Gastroesophageal sphincter (tissue), 4 donors: ENCODE measurements at regions not wholly inside any gene's neighbourhood (a gene's known extent, or its start where the extent isn't known, plus 50 kb on each side); places are given as distances from the start of the nearest gene placed in this dataset.

Experiments used
- ATAC-seq: fragments of 150-250 bp; one replicate; pipeline ENCODE4 v1.9.1; 2016; ENCODE audit warnings: mild to moderate bottlenecking, moderate library complexity
- H3K27ac ChIP-seq, 4 donors: fragments of 200-600 bp; sonication (generic) in 3 of 4; 1 replicate in 3 of 4; 2 replicates in 1 of 4; pipeline ENCODE4 v1.5.1; 2016 to 2019
- H3K27me3 ChIP-seq: fragments of 200-600 bp; sonication (generic); one replicate; pipeline ENCODE4 v1.5.1; 2019
- H3K36me3 ChIP-seq, 2 donors: fragments of 200-600 bp; sonication (generic); one replicate each; pipeline ENCODE4 v1.5.1; 2019; ENCODE audit warnings: control low read depth in 1 of 2
- H3K4me1 ChIP-seq, 3 donors: fragments of 200-600 bp; sonication (generic); 1 replicate in 2 of 3; 2 replicates in 1 of 3; pipeline ENCODE4 v1.5.1; 2016 to 2019; ENCODE audit warnings: control low read depth in 2 of 3
- H3K4me3 ChIP-seq, 2 donors: fragments of 200-600 bp; sonication (generic); one replicate each; pipeline ENCODE4 v1.5.1; 2019; ENCODE audit warnings: mild to moderate bottlenecking in 1 of 2, moderate library complexity in 1 of 2
- H3K9me3 ChIP-seq, 3 donors: fragments of 200-600 bp; sonication (generic); one replicate each; pipeline ENCODE4 v1.5.1; 2017 to 2019; ENCODE audit warnings: control low read depth in 2 of 3
- CTCF ChIP-seq, 4 experiments: fragments of 200-600 bp in 2 of 4; fragments of 450-650 bp in 2 of 4; sonication (generic) in 1 of 4; IDR thresholded peaks; one replicate each; pipeline ENCODE4 v1.5.1; 2017 to 2019; ENCODE audit warnings: antibody characterized with exemption in 4 of 4, mild to moderate bottlenecking in 2 of 4, moderate library complexity in 2 of 4
- EP300 ChIP-seq: sonication (generic); formaldehyde crosslinking; IDR thresholded peaks from one replicate; pipeline ENCODE4 v1.6.1; 2017; ENCODE audit warnings: antibody characterized with exemption, mild to moderate bottlenecking
- POLR2A ChIP-seq, 2 donors: fragments of 450-650 bp; IDR thresholded peaks; one replicate each; pipeline ENCODE4 v1.6.1; 2017; ENCODE audit warnings: antibody characterized with exemption in 2 of 2, mild to moderate bottlenecking in 2 of 2, moderate library complexity in 1 of 2
- POLR2AphosphoS5 ChIP-seq: sonication (generic); formaldehyde crosslinking; IDR thresholded peaks from one replicate; pipeline ENCODE4 v1.6.1; 2017; ENCODE audit warnings: antibody characterized with exemption
- WGBS, 2 donors: methylation state at CpG; one replicate each; pipeline ENCODE4 v1.1.5; 2018; ENCODE audit warnings: low coverage in 1 of 2; 5-methylcytosine and 5-hydroxymethylcytosine counted together

GRCh38 chr20:48159145-48160008, 374.1 kb upstream of the SULF2 start:
- peaks cover 0 to 7% (median 0%) of the 10 kb centered on the region in 3 donors for H3K9me3 ChIP-seq
- H3K4me3 ChIP-seq, result no peak overlapping the region
- 68 to 69% methylated on average over 10 to 11 of the region's 11 CpGs for WGBS, 2 donors
- H3K4me1 ChIP-seq, result no peaks in the 10 kb centered on the region
- H3K27me3 ChIP-seq, result no peaks in the 10 kb centered on the region
- H3K27ac ChIP-seq, result no peak overlapping the region
- no peaks in the 10 kb centered on the region for H3K36me3 ChIP-seq
- no peak for ATAC-seq
- TF ChIP-seq POLR2A (IDR thresholded peaks at IDR 0.05), result no peak
- no peak for TF ChIP-seq POLR2AphosphoS5
- TF ChIP-seq CTCF (IDR thresholded peaks at IDR 0.05), result no peak
- no peak for TF ChIP-seq EP300

GRCh38 chr20:48158014-48158413, 372.7 kb upstream of the SULF2 start:
- WGBS, 2 donors, result 31 to 44% methylated on average over 2 of the region's 2 CpGs
- H3K4me3 ChIP-seq, result no peak overlapping the region
- TF ChIP-seq EP300 (no peak), POLR2AphosphoS5 (no peak), POLR2A (IDR thresholded peaks at IDR 0.05) (no peak), CTCF (IDR thresholded peaks at IDR 0.05) (no peak)
- no peaks in the 10 kb centered on the region for H3K36me3 ChIP-seq
- H3K27ac ChIP-seq, result no peak overlapping the region
- H3K27me3 ChIP-seq, result no peaks in the 10 kb centered on the region
- H3K4me1 ChIP-seq, result no peaks in the 10 kb centered on the region
- H3K9me3 ChIP-seq, result peaks cover 0 to 7% (median 0%) of the 10 kb centered on the region in 3 donors
- no peak for ATAC-seq

- no peaks in the 10 kb centered on the region for H3K4me1 ChIP-seq
- peaks cover 0 to 7% (median 0%) of the 10 kb centered on the region in 3 donors for H3K9me3 ChIP-seq
- no peaks in the 10 kb centered on the region for H3K27me3 ChIP-seq
- TF ChIP-seq POLR2A (IDR thresholded peaks at IDR 0.05), result no peak
- no peak for TF ChIP-seq CTCF (IDR thresholded peaks at IDR 0.05)
- TF ChIP-seq EP300, result no peak
- TF ChIP-seq POLR2AphosphoS5, result no peak
- ATAC-seq, result no peak
- 94 to 95% methylated on average over 3 of the region's 3 CpGs for WGBS, 2 donors
- no peak overlapping the region for H3K27ac ChIP-seq
- no peak overlapping the region for H3K4me3 ChIP-seq
- H3K36me3 ChIP-seq, result no peaks in the 10 kb centered on the region
Measured at GRCh38 chr20:48156951-48157700, 371.8 kb upstream of the SULF2 start.

GRCh38 chr20:48156521-48156920, 371.2 kb upstream of the SULF2 start:
- WGBS, 2 donors, result 66% methylated on average over 2 of the region's 2 CpGs; no CpG with 5 or more reads in 1 of the 2 donors
- Histone ChIP-seq H3K4me1 (no peaks in the 10 kb centered on the region), H3K27ac (no peak overlapping the region), H3K36me3 (no peaks in the 10 kb centered on the region), H3K4me3 (no peak overlapping the region), H3K9me3 (peaks cover 0 to 7% (median 0%) of the 10 kb centered on the region in 3 donors), H3K27me3 (no peaks in the 10 kb centered on the region)
- TF ChIP-seq EP300 (no peak), CTCF (IDR thresholded peaks at IDR 0.05) (no peak), POLR2AphosphoS5 (no peak), POLR2A (IDR thresholded peaks at IDR 0.05) (no peak)
- ATAC-seq, result no peak
